HG02759 (cell line): ENCODE measurements at regions not wholly inside any gene's neighbourhood (a gene's known extent, or its start where the extent isn't known, plus 50 kb on each side); places are given as distances from the start of the nearest gene placed in this dataset.

ENCODE experiments used
- ATAC-seq: cut with Tn5 transposase; IDR thresholded peaks from one replicate; pipeline ENCODE4 v1.9.1; 2021; ENCODE audit warnings: mild to moderate bottlenecking, moderate library complexity; ENCODE audit not compliant: unreplicated experiment

DNA sequence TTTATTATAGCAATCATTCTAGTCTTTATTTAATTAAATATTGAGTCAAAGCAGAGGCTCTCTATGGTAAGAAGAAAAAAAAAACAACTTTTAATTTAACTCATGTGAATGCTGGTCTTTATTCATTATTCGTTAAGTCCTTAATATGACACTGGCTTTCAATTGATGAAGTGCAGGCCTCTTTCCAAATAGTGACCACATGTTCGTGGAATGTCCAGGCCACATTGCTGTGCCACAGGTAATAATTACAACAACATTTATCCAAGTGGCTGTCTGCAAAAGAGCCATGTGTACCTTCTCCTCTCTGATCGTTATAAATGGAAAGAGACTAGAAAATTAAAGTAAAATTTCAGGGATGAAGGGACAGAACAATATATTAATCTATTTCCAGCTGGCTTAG, 220.1 kb upstream of the PABPC4L start:
- ATAC-seq: no peak

GRCh38 chr4:134408897-134409296, 207.3 kb upstream of the PABPC4L start:
- ATAC-seq: no peak

- ATAC-seq: no peak
Observed at GRCh38 chr4:134401798-134402197, 200.2 kb upstream of the PABPC4L start.

GRCh38 chr4:134393592-134393991, 192.0 kb upstream of the PABPC4L start:
- ATAC-seq: no peak

GRCh38 chr4:134390319-134390718, 188.7 kb upstream of the PABPC4L start:
- no peak for ATAC-seq

- ATAC-seq: no peak
Observed at GRCh38 chr4:134388351-134388750, 186.8 kb upstream of the PABPC4L start.

GRCh38 chr4:134382478-134383227, 181.1 kb upstream of the PABPC4L start:
- no peak for ATAC-seq

DNA sequence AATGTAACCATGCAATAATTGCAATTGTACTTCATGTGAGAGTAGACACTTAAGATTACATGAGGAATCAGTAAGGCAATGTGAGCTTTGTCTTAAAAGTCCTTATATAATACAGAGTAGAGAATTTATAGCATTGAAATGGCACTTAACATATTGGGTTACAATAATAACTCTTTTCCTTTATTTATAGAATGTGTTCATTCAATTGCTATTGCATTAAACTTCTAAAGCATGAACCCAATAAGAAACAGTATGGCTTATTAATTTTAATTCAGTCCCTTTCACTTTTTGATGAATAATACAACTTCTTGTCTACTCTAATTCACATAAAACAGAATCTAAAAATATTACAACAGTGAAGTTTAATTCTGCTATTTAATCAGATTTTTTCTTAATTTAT, 174.2 kb upstream of the PABPC4L start:
- ATAC-seq: no peak

DNA sequence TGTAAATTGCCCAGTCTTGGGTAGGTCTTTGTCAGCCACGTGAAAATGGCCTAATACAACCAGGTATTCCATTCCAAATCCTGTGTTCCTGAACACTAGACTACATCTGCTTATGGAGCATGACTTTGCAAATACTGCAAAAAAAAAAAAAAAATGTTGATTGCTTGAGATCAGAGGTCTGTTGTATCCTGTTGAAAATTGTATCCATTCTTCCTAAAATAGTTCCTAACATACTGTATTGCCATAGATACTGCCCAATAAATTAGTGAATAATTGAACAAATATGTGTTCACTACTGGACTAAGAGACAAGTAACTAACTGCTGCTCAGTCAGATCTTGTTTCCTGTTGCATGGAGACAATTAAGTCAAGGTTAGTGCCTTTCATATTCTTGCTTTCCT, 164.3 kb upstream of the PABPC4L start:
- no peak for ATAC-seq

DNA sequence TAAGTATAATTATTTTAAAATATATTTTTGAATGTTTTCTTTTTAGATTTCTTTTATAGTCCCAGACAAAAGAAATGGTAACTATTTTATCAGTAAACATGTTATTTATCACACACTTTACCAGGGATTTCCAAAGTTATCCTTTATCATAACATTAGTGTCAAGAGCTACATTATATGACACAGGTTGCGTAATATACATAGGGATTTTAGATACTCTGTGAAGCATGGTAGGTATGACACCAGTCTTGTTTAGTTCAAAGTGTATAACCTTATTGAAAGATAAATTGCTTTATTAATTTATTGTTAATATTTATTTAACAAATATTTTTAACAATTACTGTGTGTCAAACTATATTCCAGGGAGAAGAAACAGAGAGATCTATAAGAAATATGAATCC, 163.3 kb upstream of the PABPC4L start:
- no peak for ATAC-seq

- ATAC-seq: no peak
Observed at GRCh38 chr4:134345244-134345643, 143.7 kb upstream of the PABPC4L start.

GRCh38 chr4:134343656-134344055, 142.1 kb upstream of the PABPC4L start:
- ATAC-seq: no peak

DNA sequence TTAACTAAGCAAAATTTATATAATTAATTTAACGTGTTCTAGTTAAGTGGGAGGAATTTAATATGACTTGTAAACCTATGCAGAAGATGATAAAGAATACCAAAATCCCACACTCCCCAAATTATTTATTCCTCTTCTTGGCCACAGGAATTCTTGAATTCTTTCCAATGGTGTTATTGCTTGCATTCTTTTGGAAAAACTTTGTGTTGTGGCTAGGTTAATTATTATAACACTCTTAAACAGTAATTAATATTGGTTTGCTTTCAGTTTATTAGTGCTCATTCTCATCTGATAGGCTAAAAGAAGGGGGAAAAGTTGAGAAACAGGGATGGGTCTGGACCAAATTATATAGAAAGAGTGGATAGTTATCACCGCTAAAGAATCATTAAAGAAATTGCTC, 141.5 kb upstream of the PABPC4L start:
- ATAC-seq: no peak

- no peak for ATAC-seq
Observed at GRCh38 chr4:134337574-134337973, 136.0 kb upstream of the PABPC4L start.

DNA sequence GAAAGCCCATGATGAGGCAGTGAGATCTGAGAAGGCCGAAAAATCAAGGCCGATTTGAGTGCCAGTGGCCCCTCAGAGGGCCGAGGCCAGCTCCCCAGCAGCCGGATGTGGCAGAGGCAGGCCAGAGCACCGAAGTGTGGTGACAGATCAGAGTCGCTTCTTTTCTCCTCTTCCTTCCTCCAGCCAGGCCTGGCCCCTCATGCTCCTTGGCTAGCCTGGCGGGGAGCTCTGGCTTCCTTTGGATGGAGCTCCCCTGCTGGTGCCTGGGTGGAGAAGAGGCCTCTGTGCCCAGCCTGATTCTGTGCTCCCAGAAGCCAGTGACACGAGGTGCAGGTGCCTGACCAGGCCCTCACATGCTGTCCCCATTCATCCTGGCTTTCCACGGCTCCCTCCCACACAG, 127.2 kb upstream of the PABPC4L start:
- ATAC-seq: no peak

DNA sequence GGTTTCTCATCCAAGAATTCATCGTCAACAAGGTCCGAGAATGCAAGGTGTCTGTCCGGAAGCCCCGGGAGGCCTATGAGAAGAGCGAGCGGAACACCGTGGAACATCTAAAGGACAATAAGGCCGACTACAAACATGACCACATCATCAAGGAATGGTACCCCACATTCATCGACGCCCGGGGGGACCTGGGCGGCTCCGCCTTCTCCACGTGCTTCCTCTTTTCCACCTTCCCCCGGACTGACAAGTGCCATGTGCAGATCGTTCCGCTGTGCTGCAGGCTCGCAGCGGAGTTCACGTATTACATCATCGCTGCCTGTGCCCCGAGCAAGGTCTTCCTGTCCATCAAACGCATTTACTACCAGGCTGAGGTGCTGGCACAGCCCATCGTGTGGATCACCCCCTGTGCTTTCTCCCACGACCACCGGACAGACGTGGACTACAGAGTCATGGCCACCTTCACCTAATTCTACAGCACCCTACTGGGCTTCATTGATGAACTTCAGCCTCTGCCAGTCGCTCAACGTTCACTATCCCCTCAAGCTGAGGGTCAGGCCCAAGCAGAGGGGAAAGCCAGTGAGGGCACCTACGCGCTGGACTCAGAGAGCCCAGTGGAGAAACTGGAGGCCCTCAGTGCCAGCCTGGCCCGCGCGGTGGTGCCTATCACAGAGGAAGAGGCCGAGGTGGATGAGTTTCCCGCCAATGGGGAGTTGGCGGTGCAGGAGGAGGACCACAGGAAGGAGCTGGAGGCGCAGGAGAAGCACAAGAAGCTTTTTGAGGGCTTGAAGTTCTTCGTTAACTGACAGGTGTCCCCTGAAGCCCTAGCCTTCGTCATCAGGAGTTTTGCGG, 125.9 kb upstream of the PABPC4L start:
- ATAC-seq: no peak

GRCh38 chr4:134326866-134327265, 125.3 kb upstream of the PABPC4L start:
- ATAC-seq: no peak

DNA sequence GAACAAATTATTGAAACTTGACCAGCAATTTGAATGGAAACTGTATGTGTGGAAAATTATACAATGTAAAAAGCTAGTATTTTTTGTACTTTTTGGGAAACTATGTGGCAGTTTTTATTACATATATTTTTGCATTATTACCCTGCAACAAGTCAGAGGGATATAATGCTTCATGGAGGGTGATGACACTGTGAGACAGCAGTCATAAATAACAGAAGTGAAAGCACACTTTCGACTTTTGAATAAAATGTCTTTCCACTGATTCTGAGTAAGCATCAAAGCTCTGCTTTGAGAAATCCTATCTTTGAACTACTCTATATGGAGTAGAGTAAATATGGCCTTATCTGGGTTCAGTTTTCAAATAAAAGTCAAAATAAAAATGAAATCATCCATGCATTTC, 122.6 kb upstream of the PABPC4L start:
- ATAC-seq: no peak

DNA sequence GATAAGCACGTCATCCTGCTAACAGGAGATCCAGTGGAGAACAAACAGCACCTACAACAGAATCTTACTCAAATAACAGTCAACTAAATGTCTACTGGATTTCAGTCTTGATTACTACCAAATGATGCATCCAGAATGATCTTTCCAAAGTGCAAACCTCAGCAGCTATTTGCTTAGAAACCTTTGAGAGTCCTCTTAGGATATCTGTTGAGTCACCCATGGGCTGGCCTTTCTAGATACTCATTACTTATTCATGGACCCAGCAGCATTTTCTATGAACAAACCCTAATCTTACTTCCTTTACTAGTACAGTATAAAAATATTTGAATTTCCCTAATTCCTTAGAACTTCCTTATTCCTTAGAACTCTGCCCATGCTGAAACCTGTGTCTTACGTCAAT, 118.5 kb upstream of the PABPC4L start:
- ATAC-seq: no peak

DNA sequence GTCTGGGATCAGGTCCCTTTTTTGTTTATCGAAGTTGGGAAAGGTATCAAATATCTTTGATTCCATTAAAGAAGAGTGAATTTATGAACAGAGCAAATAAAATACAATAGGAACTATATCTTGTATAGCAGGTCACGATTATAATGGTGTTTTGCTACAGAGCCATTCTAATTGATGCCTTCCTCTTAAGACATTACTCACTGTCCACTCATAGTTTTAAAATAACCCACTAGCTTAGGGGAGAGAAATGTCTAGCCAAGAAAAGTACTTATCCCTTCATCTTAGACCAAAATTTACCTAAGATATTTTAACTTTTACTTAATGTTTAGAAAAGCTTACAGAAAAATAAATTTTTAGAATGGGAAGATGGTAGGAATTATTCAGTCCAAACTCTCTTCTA, 112.0 kb upstream of the PABPC4L start:
- ATAC-seq: no peak

- no peak for ATAC-seq
Observed at GRCh38 chr4:134309715-134310114, 108.1 kb upstream of the PABPC4L start.

DNA sequence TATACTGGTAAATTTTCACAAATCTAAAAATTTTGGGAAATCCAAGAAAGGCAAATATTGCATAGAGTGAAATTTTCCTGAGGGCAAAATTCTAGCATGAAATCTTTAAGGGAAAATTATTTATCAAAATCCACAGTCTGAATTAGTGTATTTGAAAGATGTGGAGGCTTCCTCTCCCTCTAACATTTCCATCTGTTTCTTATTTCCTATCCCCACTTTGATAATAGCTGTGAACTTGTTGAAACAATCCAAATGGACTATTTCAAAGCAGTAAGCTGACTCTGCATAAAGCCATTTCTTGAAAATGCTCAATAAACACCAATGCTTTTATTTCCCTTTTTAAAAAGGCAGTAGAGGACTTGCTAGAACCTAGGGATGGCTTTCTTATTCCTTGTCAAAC, 107.3 kb upstream of the PABPC4L start:
- ATAC-seq: no peak
